ENCODE measurements at regions not wholly inside any gene's neighbourhood (a gene's known extent, or its start where the extent isn't known, plus 50 kb on each side); places are given as distances from the start of the nearest gene placed in this dataset.

DNA sequence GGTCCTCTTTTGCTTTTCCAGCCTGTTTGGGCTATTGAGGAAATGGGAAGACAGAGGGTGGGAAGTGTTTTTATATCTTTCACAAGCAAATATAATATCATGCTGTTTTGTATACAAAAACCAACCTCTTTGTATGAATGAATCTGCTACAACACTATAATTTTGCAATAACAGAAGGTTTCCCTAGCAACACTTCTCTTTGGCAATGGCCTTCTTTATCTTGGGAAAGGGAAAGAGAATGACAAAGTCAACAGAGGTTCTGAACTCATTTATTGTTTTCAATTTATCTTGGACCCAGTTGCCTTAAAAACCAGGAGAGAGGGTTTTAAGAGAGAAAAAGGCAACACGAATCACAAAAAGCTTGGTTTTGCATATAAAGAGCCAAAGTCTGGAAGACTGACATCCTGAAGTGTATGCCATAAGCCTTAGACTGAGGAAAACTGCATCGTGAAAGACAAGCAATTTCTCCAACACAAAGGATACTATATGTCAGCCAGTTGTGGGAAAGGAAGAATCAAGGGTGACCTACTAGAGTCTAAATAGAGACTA lies 121.8 kb upstream of the FAM241A start:
- CTCF ChIA-PET, result no interaction called here
- no TSS peak for BruUV-seq (replicated peaks)
- POLR2A ChIA-PET, result no interaction called here
- Histone ChIP-seq H3K9me3 (no peaks in the 10 kb centered on the region), H3K36me3 (ENCODE audit: control insufficient read depth, insufficient read depth, low read length) (no peaks in the 10 kb centered on the region), H3K4me3 (ENCODE audit: low read depth, low read length) (no peak overlapping the region), H3K4me1 (no peaks in the 10 kb centered on the region), H3K27me3 (replicated peaks; ENCODE audit: control insufficient read depth, insufficient read depth, low read length) (no peaks in the 10 kb centered on the region)
- Mint-ChIP-seq H3K27me3 (ENCODE audit: insufficient read depth, unreplicated experiment) (peaks cover 12% of the 10 kb centered on the region), H3K36me3 (ENCODE audit: insufficient read depth, unreplicated experiment) (no peaks in the 10 kb centered on the region), H3K9me3 (ENCODE audit: unreplicated experiment) (no peaks in the 10 kb centered on the region), H3K4me1 (ENCODE audit: low read depth, unreplicated experiment) (no peaks in the 10 kb centered on the region), H3K4me3 (ENCODE audit: unreplicated experiment) (no peak overlapping the region), H3K27ac (ENCODE audit: unreplicated experiment) (no peak overlapping the region)
- intact Hi-C loops (cut with micrococcal nuclease; ENCODE audit: unreplicated experiment), result no loop called here
- no peak for DNase-seq
- TF ChIP-seq, protein P1, sequence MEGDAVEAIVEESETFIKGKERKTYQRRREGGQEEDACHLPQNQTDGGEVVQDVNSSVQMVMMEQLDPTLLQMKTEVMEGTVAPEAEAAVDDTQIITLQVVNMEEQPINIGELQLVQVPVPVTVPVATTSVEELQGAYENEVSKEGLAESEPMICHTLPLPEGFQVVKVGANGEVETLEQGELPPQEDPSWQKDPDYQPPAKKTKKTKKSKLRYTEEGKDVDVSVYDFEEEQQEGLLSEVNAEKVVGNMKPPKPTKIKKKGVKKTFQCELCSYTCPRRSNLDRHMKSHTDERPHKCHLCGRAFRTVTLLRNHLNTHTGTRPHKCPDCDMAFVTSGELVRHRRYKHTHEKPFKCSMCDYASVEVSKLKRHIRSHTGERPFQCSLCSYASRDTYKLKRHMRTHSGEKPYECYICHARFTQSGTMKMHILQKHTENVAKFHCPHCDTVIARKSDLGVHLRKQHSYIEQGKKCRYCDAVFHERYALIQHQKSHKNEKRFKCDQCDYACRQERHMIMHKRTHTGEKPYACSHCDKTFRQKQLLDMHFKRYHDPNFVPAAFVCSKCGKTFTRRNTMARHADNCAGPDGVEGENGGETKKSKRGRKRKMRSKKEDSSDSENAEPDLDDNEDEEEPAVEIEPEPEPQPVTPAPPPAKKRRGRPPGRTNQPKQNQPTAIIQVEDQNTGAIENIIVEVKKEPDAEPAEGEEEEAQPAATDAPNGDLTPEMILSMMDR (IDR thresholded peaks at IDR 0.05; ENCODE audit: insufficient read depth in 1 of 2, low read depth in 1 of 2, low read length in 1 of 2, severe bottlenecking in 1 of 2, unreplicated experiment in 1 of 2), result no peak

DNA sequence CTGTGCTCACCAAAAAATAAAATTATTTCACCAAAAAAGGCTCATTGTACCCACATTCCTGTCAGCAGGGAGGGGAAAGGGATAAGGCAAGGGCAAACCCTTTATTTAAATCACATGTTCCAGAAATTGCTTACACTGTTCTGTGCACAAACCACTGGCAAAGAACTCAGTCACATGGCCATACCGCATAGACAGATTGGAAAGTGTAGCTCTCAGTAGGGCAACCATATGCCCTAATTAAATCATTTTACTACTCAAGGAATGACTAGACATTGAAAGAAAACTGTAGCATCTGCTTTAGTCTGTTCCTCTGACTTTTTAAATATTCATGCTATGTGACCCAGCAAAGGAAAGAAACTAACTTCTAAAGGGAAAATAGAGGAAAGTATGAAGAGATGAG lies 119.2 kb upstream of the FAM241A start:
- Histone ChIP-seq H3K9me3 (no peaks in the 10 kb centered on the region), H3K4me1 (no peaks in the 10 kb centered on the region), H3K27me3 (replicated peaks; ENCODE audit: control insufficient read depth, insufficient read depth, low read length) (no peaks in the 10 kb centered on the region), H3K4me3 (ENCODE audit: low read depth, low read length) (no peak overlapping the region), H3K36me3 (ENCODE audit: control insufficient read depth, insufficient read depth, low read length) (no peaks in the 10 kb centered on the region)
- POLR2A ChIA-PET, result no interaction called here
- no peaks in the 10 kb centered on the region for H3K9me3 Mint-ChIP-seq (ENCODE audit: unreplicated experiment)
- DNase-seq, result no peak
- TF ChIP-seq, protein P1 (IDR thresholded peaks at IDR 0.05; ENCODE audit: insufficient read depth in 1 of 2, low read depth in 1 of 2, low read length in 1 of 2, severe bottlenecking in 1 of 2, unreplicated experiment in 1 of 2), result no peak
- H3K36me3 Mint-ChIP-seq (ENCODE audit: insufficient read depth, unreplicated experiment), result no peaks in the 10 kb centered on the region
- CTCF ChIA-PET, result no interaction called here
- no TSS peak for BruUV-seq (replicated peaks)
- H3K4me3 Mint-ChIP-seq (ENCODE audit: unreplicated experiment), result no peak overlapping the region
- intact Hi-C loops (cut with micrococcal nuclease; ENCODE audit: unreplicated experiment), result no loop called here
- peaks cover 8% of the 10 kb centered on the region for H3K27me3 Mint-ChIP-seq (ENCODE audit: insufficient read depth, unreplicated experiment)
- no peaks in the 10 kb centered on the region for H3K4me1 Mint-ChIP-seq (ENCODE audit: low read depth, unreplicated experiment)
- H3K27ac Mint-ChIP-seq (ENCODE audit: unreplicated experiment), result no peak overlapping the region

GRCh38 chr4:112029771-112030171 lies 115.5 kb upstream of the FAM241A start:
- Mint-ChIP-seq H3K4me1 (ENCODE audit: low read depth, unreplicated experiment) (no peaks in the 10 kb centered on the region), H3K36me3 (ENCODE audit: insufficient read depth, unreplicated experiment) (no peaks in the 10 kb centered on the region), H3K9me3 (ENCODE audit: unreplicated experiment) (no peaks in the 10 kb centered on the region), H3K27ac (ENCODE audit: unreplicated experiment) (no peak overlapping the region), H3K4me3 (ENCODE audit: unreplicated experiment) (no peak overlapping the region), H3K27me3 (ENCODE audit: insufficient read depth, unreplicated experiment) (peaks cover 8% of the 10 kb centered on the region)
- ChIA-PET POLR2A (no interaction called here), CTCF (no interaction called here)
- intact Hi-C loops (cut with micrococcal nuclease; ENCODE audit: unreplicated experiment), result loop anchor here (2.0 kb wide), 1 partner anchor 183 kb away; no protein-coding TSS in a partner anchor
- no peak overlapping the region for H3K4me3 ChIP-seq (ENCODE audit: low read depth, low read length)
- TF ChIP-seq, protein P1 (IDR thresholded peaks at IDR 0.05; ENCODE audit: insufficient read depth in 1 of 2, low read depth in 1 of 2, low read length in 1 of 2, severe bottlenecking in 1 of 2, unreplicated experiment in 1 of 2), result no peak
- H3K36me3 ChIP-seq (ENCODE audit: control insufficient read depth, insufficient read depth, low read length), result no peaks in the 10 kb centered on the region
- H3K9me3 ChIP-seq, result no peaks in the 10 kb centered on the region
- BruUV-seq (replicated peaks), result no TSS peak
- H3K27me3 ChIP-seq (replicated peaks; ENCODE audit: control insufficient read depth, insufficient read depth, low read length), result no peaks in the 10 kb centered on the region
- H3K4me1 ChIP-seq, result no peaks in the 10 kb centered on the region
- no peak for DNase-seq
